ENCODE measurements at regions not wholly inside any gene's neighbourhood (a gene's known extent, or its start where the extent isn't known, plus 50 kb on each side); places are given as distances from the start of the nearest gene placed in this dataset.

DNA sequence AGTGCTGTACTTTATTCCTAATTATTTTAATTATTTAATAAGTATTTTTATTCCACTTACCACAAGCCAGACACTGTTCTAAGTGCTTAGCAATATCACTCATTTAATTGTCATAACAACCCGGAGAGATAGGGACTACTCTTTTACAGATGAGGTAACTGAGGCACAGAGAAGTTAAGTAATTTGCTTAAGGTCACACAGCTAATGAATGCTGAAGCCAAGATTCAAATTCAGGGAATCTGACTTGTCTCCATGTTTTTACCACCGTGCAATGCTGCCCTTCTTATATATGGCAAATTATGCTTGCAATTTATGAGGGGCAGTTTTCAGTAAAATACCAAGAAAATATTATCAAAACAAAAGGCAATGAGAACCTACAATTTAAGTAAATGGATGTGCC is 168.4 kb upstream of the KIF2A start:
- Histone ChIP-seq H3K4me1 (ENCODE audit: control insufficient read depth, insufficient read depth, low read length) (no peaks in the 10 kb centered on the region), H3K4me3 (ENCODE audit: low read length) (no peak overlapping the region), H3K27me3 (ENCODE audit: control insufficient read depth, insufficient read depth, low read length) (peaks cover 9% of the 10 kb centered on the region), H3K36me3 (ENCODE audit: control insufficient read depth, insufficient read depth, low read length) (no peaks in the 10 kb centered on the region), H3K9me3 (ENCODE audit: control insufficient read depth, low read length) (no peaks in the 10 kb centered on the region), H3K9ac (ENCODE audit: low read length) (no peak overlapping the region)

DNA sequence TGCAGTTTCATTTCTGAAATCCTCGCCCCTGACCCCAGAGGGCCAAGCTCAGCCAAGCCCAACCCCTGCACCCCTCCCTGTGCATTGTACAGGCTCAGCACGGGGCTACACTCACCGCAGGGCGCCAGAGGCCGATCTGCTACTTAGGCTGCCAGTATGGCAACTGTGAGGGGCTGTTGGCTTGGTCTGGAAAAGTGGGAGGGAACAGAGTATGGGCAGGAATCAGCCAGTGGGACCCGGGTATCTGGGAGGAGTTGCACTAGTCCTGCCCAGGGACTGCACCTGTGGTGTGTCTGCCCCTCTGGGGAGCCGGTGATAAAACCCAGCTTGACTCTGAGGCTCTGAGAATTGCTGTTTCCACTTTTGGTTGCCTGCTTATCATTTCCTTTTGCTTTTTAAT is 167.4 kb upstream of the KIF2A start:
- no peaks in the 10 kb centered on the region for H3K36me3 ChIP-seq (ENCODE audit: control insufficient read depth, insufficient read depth, low read length)
- H3K4me3 ChIP-seq (ENCODE audit: low read length): no peak overlapping the region
- no peaks in the 10 kb centered on the region for H3K9me3 ChIP-seq (ENCODE audit: control insufficient read depth, low read length)
- H3K27me3 ChIP-seq (ENCODE audit: control insufficient read depth, insufficient read depth, low read length): peaks cover 9% of the 10 kb centered on the region
- H3K4me1 ChIP-seq (ENCODE audit: control insufficient read depth, insufficient read depth, low read length): no peaks in the 10 kb centered on the region
- H3K9ac ChIP-seq (ENCODE audit: low read length): no peak overlapping the region

DNA sequence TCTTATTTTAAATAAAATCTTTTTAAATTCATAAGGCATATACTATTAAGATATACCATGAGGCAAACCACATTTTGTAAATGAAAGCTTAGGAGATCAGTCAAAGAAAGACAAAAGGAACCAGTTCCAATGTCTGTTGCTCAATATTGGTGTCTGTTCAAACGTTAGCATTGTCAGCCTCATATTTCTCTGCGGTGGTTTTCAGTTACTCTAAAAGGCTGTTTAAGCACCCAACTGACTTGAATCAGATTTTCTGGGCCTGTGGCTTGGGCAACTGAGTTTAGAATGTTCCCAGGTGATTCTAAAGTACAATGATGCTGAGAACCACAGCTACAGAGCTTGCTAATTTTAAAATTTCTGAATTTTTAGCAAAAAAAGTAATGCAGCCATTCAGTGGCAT is 166.3 kb upstream of the KIF2A start:
- Histone ChIP-seq H3K9me3 (ENCODE audit: control insufficient read depth, low read length) (no peaks in the 10 kb centered on the region), H3K4me3 (ENCODE audit: low read length) (no peak overlapping the region), H3K27me3 (ENCODE audit: control insufficient read depth, insufficient read depth, low read length) (peaks cover 9% of the 10 kb centered on the region), H3K9ac (ENCODE audit: low read length) (no peak overlapping the region), H3K4me1 (ENCODE audit: control insufficient read depth, insufficient read depth, low read length) (peaks cover 6% of the 10 kb centered on the region), H3K36me3 (ENCODE audit: control insufficient read depth, insufficient read depth, low read length) (no peaks in the 10 kb centered on the region)

DNA sequence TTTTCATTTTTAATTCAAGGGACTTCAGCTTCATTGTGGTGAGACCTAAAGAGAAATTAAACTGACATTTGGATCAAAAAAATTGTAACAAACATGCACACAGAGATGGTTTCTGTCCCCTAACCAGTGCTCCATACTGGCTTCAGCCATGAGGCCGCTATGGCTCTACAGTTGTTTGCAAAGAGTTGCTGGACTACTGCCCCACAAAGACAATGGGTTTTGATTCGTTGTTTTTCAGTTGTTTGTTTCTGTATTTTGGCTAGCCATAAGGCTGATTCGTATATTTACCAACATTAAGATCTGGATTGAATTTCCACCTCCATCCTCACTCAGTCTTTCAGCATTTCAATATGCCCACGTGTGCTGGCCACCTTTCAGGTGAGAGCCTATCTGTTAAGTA is 163.7 kb upstream of the KIF2A start:
- H3K4me1 ChIP-seq (ENCODE audit: control insufficient read depth, insufficient read depth, low read length): peaks cover 6% of the 10 kb centered on the region
- no peaks in the 10 kb centered on the region for H3K9me3 ChIP-seq (ENCODE audit: control insufficient read depth, low read length)
- H3K4me3 ChIP-seq (ENCODE audit: low read length): no peak overlapping the region
- no peaks in the 10 kb centered on the region for H3K36me3 ChIP-seq (ENCODE audit: control insufficient read depth, insufficient read depth, low read length)
- H3K9ac ChIP-seq (ENCODE audit: low read length): no peak overlapping the region
- H3K27me3 ChIP-seq (ENCODE audit: control insufficient read depth, insufficient read depth, low read length): peaks cover 9% of the 10 kb centered on the region

DNA sequence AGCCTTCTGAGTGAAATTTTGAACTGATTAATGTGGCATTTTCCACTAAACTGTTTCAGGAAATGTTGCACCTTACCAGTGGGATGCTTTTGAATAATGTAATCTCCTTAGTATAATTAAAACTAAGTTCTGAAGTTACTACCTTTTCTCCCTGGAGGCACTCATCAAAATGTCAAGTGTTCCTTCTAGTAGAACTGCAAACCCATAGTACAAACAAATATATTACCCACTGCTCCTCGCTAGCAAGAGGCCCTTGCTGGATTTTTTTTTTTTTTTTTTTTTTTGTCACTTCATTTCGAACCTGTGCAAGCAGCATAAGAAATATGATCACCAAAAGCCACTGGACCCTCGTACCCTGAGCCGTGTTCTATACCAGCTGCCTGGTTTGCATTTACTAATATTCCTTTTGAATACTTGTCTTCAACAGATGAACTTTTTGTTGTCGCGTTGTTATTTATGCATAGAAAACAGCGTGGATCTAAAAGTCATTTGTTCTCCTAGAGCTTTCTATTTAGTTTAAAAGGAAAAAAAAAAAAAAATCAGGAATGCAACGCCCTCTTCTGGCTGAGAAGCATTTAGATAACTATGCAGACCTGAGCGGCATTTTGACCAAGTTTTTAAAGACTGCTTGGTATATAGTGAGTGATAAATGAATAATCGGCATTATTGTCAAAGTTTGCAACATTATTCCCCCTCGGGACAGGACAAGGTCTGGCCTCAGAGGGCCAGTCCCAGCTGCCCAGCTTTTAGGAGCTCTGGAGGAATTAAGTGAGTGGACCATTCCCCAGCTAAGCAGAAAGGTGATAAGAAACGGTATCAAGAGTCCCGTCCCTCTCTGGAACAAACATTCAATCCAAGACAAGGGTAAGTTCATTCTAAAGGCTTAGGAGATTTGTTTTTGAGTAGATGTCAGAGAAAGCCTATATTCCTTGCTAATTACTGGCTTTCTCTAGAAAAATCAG is 162.5 kb upstream of the KIF2A start:
- Histone ChIP-seq H3K4me1 (ENCODE audit: control insufficient read depth, insufficient read depth, low read length) (peaks cover 6% of the 10 kb centered on the region), H3K9ac (ENCODE audit: low read length) (no peak overlapping the region), H3K27me3 (ENCODE audit: control insufficient read depth, insufficient read depth, low read length) (peaks cover 5% of the 10 kb centered on the region), H3K4me3 (ENCODE audit: low read length) (no peak overlapping the region), H3K9me3 (ENCODE audit: control insufficient read depth, low read length) (no peaks in the 10 kb centered on the region), H3K36me3 (ENCODE audit: control insufficient read depth, insufficient read depth, low read length) (no peaks in the 10 kb centered on the region)

DNA sequence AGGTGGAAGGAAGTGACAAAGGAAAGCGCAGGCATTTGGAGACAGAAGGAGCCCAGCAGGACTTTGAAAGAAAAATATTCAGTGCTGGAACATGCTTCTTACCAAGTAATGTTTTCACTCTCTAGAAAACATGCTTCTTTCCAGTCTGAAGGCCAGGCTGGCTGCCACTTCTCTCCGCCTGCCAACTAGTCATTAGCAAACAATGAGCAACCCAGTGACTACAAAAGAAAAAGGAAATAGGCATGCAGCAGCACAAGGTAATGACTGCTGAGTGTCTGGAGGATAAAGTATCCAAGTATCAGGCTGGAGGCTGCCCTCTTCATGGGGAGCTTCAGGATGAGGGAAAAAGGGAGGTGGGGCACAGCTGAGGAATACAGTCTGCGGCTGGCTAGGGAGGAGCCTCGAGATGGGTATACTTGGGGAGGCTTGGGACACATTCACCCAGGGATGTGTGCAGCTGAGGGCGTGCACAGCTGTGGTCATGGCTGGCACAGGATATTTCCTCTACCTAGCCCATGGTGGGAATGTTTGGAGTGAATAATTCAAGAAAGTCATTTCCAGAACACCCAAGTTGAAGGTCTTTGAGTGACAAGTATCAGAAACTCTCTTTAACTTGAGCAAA is 161.5 kb upstream of the KIF2A start:
- no peaks in the 10 kb centered on the region for H3K36me3 ChIP-seq (ENCODE audit: control insufficient read depth, insufficient read depth, low read length)
- no peaks in the 10 kb centered on the region for H3K9me3 ChIP-seq (ENCODE audit: control insufficient read depth, low read length)
- H3K4me3 ChIP-seq (ENCODE audit: low read length): no peak overlapping the region
- H3K4me1 ChIP-seq (ENCODE audit: control insufficient read depth, insufficient read depth, low read length): peaks cover 6% of the 10 kb centered on the region
- H3K27me3 ChIP-seq (ENCODE audit: control insufficient read depth, insufficient read depth, low read length): no peaks in the 10 kb centered on the region
- no peak overlapping the region for H3K9ac ChIP-seq (ENCODE audit: low read length)

DNA sequence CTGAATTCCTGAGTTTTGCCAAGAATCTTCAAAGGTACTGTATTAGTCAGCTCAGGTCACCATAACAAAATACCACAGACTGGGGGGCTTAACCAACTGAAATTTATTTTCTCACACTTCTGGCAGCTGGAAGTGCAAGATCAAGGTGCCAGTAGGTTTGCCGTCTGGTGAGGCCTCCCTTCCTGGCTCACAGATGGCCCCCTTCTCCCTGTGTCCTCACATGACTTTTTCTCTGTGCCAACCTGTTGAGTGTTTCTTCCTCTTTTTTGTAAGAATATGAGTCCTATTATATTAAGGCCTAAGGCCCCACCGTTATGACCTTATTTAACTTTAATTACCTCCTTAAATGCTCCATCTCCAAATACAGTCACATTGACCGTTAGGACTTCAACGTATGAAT is 156.1 kb upstream of the KIF2A start:
- Histone ChIP-seq H3K36me3 (ENCODE audit: control insufficient read depth, insufficient read depth, low read length) (no peaks in the 10 kb centered on the region), H3K4me1 (ENCODE audit: control insufficient read depth, insufficient read depth, low read length) (no peaks in the 10 kb centered on the region), H3K4me3 (ENCODE audit: low read length) (no peak overlapping the region), H3K27me3 (ENCODE audit: control insufficient read depth, insufficient read depth, low read length) (no peaks in the 10 kb centered on the region), H3K9ac (ENCODE audit: low read length) (no peak overlapping the region), H3K9me3 (ENCODE audit: control insufficient read depth, low read length) (no peaks in the 10 kb centered on the region)

DNA sequence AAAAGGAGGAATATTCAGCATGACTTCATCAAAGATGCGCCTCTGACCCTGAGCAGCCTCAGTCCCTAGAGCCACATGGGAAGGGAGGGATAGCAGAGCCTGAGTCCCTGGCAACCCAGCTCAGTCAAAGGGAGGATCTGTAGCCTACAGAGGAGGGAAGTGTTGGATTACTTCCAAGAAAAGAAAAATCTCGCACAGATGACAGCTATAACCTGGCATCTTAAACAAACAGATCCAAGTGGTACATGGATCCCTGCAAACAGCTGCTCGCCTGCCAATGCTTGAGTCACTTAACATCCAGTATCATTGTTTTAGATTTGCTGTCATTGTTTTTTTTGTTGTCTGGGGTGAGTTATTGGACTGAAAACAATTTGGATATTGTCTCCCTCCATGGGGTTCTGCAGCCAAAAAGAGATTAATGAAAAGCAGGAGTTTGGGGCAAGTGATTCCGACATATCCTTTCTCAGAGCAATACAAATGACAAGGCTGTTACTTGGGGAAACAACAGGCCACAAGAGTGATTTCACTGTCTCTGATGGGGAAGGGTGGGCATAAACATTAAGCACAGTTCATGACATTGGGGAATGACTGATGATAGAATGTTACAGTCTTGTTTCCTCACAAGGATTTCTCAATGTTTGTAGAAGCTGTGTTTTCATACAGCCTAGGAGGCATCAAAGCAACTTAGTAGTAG is 153.5 kb upstream of the KIF2A start:
- Histone ChIP-seq H3K4me1 (ENCODE audit: control insufficient read depth, insufficient read depth, low read length) (no peaks in the 10 kb centered on the region), H3K9me3 (ENCODE audit: control insufficient read depth, low read length) (no peaks in the 10 kb centered on the region), H3K27me3 (ENCODE audit: control insufficient read depth, insufficient read depth, low read length) (no peaks in the 10 kb centered on the region), H3K9ac (ENCODE audit: low read length) (no peak overlapping the region), H3K36me3 (ENCODE audit: control insufficient read depth, insufficient read depth, low read length) (no peaks in the 10 kb centered on the region), H3K4me3 (ENCODE audit: low read length) (no peak overlapping the region)

DNA sequence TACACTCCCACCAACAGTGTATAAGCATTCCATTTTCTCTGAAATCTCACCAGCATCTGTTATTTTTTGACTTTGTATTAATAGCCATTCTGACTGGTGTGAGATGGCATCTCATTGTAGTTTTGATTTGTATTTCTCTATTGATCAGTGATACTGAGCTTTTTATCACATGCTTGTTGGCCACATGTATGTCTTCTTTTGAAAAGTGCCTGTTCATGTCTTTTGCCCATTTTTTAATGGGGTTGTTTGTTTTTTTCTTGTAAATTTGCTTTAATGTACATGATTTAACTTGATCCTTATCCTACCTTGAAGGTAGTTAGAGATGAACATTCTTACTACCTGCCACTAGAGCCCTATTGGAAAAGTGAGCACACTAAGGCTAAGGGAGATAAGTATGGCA is 151.2 kb upstream of the KIF2A start:
- H3K4me1 ChIP-seq (ENCODE audit: control insufficient read depth, insufficient read depth, low read length): no peaks in the 10 kb centered on the region
- H3K9me3 ChIP-seq (ENCODE audit: control insufficient read depth, low read length): no peaks in the 10 kb centered on the region
- no peaks in the 10 kb centered on the region for H3K36me3 ChIP-seq (ENCODE audit: control insufficient read depth, insufficient read depth, low read length)
- H3K4me3 ChIP-seq (ENCODE audit: low read length): no peak overlapping the region
- H3K27me3 ChIP-seq (ENCODE audit: control insufficient read depth, insufficient read depth, low read length): no peaks in the 10 kb centered on the region
- no peak overlapping the region for H3K9ac ChIP-seq (ENCODE audit: low read length)

DNA sequence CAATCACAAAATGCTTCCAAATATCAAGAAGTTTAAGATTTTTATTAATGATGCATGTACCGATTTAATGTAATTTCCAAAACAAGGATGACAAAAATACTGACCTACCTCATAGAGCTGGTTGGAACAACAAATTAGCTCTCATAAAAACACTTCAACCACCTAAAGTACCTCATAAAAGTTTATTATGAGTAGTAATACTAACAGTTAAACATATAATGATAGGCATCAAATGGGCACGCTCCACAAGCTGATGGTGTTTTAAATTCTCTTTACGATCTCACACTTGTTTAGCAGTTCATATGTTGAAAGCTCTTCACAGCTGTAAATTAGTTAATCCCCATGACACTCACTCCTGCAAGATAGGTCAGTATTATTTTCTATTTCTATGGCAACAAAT is 150.0 kb upstream of the KIF2A start:
- no peaks in the 10 kb centered on the region for H3K4me1 ChIP-seq (ENCODE audit: control insufficient read depth, insufficient read depth, low read length)
- no peaks in the 10 kb centered on the region for H3K27me3 ChIP-seq (ENCODE audit: control insufficient read depth, insufficient read depth, low read length)
- no peaks in the 10 kb centered on the region for H3K9me3 ChIP-seq (ENCODE audit: control insufficient read depth, low read length)
- H3K9ac ChIP-seq (ENCODE audit: low read length): no peak overlapping the region
- H3K36me3 ChIP-seq (ENCODE audit: control insufficient read depth, insufficient read depth, low read length): no peaks in the 10 kb centered on the region
- no peak overlapping the region for H3K4me3 ChIP-seq (ENCODE audit: low read length)

DNA sequence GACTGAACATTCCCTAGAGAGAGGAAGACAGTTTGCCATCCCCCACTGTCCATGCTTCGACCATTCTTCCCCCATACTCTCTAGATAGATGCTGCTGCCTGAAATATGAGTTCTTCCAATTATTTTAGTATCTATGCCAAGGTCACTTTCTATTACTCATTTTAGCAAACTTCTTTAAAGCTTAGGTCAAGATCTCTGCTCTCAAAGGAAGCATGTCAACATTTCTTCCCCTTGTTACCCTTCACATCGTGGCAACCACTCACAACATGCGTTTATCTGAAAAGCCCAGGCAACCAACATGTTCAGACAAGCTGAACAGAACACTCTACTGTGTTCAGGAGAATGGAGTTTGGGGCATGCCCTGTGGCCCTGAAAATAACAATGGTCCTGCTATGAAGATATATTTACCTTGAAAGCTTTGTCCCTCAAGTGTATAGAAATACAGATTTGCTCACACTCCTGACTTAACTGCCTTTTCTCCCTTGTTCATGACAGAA is 138.4 kb upstream of the KIF2A start:
- no peaks in the 10 kb centered on the region for H3K9me3 ChIP-seq (ENCODE audit: control insufficient read depth, low read length)
- no peaks in the 10 kb centered on the region for H3K4me1 ChIP-seq (ENCODE audit: control insufficient read depth, insufficient read depth, low read length)
- no peak overlapping the region for H3K9ac ChIP-seq (ENCODE audit: low read length)
- H3K4me3 ChIP-seq (ENCODE audit: low read length): no peak overlapping the region
- H3K27me3 ChIP-seq (ENCODE audit: control insufficient read depth, insufficient read depth, low read length): peaks cover 5% of the 10 kb centered on the region
- no peaks in the 10 kb centered on the region for H3K36me3 ChIP-seq (ENCODE audit: control insufficient read depth, insufficient read depth, low read length)
